Parathyroid adenoma (tissue), 2 donors: ENCODE measurements at regions not wholly inside any gene's neighbourhood (a gene's known extent, or its start where the extent isn't known, plus 50 kb on each side); places are given as distances from the start of the nearest gene placed in this dataset.

Source experiments
- H2AFZ ChIP-seq: fragments of 300-600 bp; sonication (generic); one replicate; pipeline ENCODE4 v1.7.0; 2017; ENCODE audit warnings: antibody characterized with exemption, mild to moderate bottlenecking
- H3K27ac ChIP-seq: fragments of 300-600 bp; sonication (generic); one replicate; pipeline ENCODE4 v1.7.0; 2017
- H3K27me3 ChIP-seq: fragments of 300-600 bp; sonication (generic); one replicate; pipeline ENCODE4 v1.7.0; 2017; ENCODE audit warnings: low read length; ENCODE audit not compliant: control insufficient read depth, insufficient read depth
- H3K36me3 ChIP-seq: fragments of 300-600 bp; sonication (generic); one replicate; pipeline ENCODE4 v1.7.0; 2017; ENCODE audit warnings: low read length; ENCODE audit not compliant: control insufficient read depth, insufficient read depth
- H3K4me1 ChIP-seq: fragments of 300-600 bp; sonication (generic); one replicate; pipeline ENCODE4 v1.7.0; 2017; ENCODE audit warnings: control low read depth
- H3K4me2 ChIP-seq: fragments of 300-600 bp; sonication (generic); one replicate; pipeline ENCODE4 v1.7.0; 2017; ENCODE audit warnings: low read length
- H3K4me3 ChIP-seq: fragments of 300-600 bp; sonication (generic); one replicate; pipeline ENCODE4 v1.7.0; 2017; ENCODE audit warnings: low read depth, low read length
- H3K79me2 ChIP-seq: fragments of 300-600 bp; sonication (generic); one replicate; pipeline ENCODE4 v1.7.0; 2017; ENCODE audit warnings: control low read depth
- H3K9ac ChIP-seq: fragments of 300-600 bp; sonication (generic); one replicate; pipeline ENCODE4 v1.7.0; 2017; ENCODE audit warnings: mild to moderate bottlenecking
- H3K9me3 ChIP-seq: fragments of 300-600 bp; sonication (generic); one replicate; pipeline ENCODE4 v1.7.0; 2017; ENCODE audit warnings: low read length; ENCODE audit not compliant: control insufficient read depth
- TF ChIP-seq, protein P1 (sequence below): fragments of 300-600 bp; sonication (generic); IDR thresholded peaks from one replicate; pipeline ENCODE4 v1.7.0; 2017; ENCODE audit warnings: antibody characterized with exemption, mild to moderate bottlenecking
- donor health status: primary hyperparathyroidism.

DNA sequence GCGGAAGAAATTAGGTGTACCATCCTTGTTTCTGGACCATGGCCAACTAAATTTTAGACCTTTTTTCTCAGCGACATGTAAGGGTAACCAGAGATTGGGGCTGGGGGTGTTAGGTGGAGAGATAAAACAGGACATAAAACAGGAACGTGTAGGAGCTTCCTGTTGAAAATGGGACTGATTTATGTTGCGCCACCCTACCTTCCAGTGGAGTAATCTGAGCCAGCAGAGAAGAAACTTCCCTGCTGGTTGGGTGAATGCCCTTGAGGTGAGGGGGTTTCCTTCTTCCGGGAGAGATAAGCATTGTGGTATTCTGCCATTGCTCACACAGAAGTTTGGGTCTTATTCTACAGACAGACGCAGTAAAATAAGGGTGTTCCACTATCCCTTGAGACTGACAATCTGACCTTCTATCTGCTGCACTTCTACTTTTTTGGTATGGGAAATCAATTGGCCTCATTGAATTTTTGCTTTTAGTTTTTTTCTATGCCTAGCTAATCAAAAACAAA is 417.6 kb downstream of the PCNX1 start:
- no peaks in the 10 kb centered on the region for H3K27me3 ChIP-seq
- no peaks in the 10 kb centered on the region for H3K9me3 ChIP-seq
- H3K4me3 ChIP-seq, result no peak overlapping the region
- H3K79me2 ChIP-seq, result peaks cover 17% of the 10 kb centered on the region
- H2AFZ ChIP-seq, result no peak overlapping the region
- no peak overlapping the region for H3K4me2 ChIP-seq
- TF ChIP-seq, protein P1, sequence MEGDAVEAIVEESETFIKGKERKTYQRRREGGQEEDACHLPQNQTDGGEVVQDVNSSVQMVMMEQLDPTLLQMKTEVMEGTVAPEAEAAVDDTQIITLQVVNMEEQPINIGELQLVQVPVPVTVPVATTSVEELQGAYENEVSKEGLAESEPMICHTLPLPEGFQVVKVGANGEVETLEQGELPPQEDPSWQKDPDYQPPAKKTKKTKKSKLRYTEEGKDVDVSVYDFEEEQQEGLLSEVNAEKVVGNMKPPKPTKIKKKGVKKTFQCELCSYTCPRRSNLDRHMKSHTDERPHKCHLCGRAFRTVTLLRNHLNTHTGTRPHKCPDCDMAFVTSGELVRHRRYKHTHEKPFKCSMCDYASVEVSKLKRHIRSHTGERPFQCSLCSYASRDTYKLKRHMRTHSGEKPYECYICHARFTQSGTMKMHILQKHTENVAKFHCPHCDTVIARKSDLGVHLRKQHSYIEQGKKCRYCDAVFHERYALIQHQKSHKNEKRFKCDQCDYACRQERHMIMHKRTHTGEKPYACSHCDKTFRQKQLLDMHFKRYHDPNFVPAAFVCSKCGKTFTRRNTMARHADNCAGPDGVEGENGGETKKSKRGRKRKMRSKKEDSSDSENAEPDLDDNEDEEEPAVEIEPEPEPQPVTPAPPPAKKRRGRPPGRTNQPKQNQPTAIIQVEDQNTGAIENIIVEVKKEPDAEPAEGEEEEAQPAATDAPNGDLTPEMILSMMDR, result no peak
- H3K4me1 ChIP-seq, result peaks cover 14% of the 10 kb centered on the region
- no peaks in the 10 kb centered on the region for H3K36me3 ChIP-seq
- H3K27ac ChIP-seq, result no peak overlapping the region
- no peak overlapping the region for H3K9ac ChIP-seq

DNA sequence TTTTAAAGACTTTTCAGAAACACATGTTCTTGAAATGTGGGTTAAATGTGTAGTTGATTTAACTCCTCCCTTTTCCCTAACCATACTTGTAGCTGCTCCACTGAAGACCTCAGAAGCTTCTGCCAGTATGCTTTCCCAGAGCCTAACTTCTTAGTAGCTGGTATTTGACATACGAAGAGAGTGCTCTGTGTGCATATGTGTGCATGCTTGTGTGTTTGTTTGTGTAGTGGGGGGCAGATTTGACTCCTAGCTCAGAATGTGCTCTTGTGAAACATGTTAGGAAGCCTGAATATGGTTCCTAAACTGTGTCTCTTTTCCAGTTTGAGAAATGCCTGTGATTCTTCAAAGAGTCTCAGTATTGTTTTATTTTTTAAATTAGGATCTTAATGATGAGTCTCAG is 420.4 kb downstream of the PCNX1 start:
- Histone ChIP-seq H2AFZ (no peak overlapping the region), H3K36me3 (no peaks in the 10 kb centered on the region), H3K9ac (no peak overlapping the region), H3K79me2 (peaks cover 35% of the 10 kb centered on the region), H3K4me1 (peaks cover 13% of the 10 kb centered on the region), H3K4me2 (no peak overlapping the region), H3K27me3 (no peaks in the 10 kb centered on the region), H3K4me3 (no peak overlapping the region), H3K27ac (no peak overlapping the region), H3K9me3 (no peaks in the 10 kb centered on the region)
- TF ChIP-seq, protein P1, result no peak

DNA sequence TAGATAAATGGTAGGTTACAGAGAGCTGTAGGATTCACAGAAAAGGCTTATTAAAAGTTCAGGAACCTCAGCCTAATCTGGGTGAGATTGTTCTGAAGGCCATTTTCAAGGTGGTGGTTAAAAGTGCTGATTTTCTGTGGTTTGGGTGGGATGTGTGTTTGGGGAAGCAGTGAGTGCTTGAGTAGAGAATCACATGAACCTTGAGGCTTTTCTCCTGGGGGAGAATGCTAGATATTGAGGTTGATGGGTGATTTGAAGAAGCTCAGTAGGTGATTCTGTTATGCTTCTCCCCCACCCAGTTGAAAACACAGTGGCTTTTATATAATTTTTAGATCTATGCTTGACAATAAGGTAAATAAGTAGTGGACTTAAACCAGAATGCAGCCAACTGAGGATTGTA is 420.9 kb downstream of the PCNX1 start:
- Histone ChIP-seq H3K4me1 (peaks cover 8% of the 10 kb centered on the region), H3K9ac (no peak overlapping the region), H2AFZ (no peak overlapping the region), H3K4me2 (no peak overlapping the region), H3K9me3 (no peaks in the 10 kb centered on the region), H3K79me2 (peaks cover 38% of the 10 kb centered on the region), H3K36me3 (no peaks in the 10 kb centered on the region), H3K27ac (no peak overlapping the region), H3K4me3 (no peak overlapping the region), H3K27me3 (no peaks in the 10 kb centered on the region)
- TF ChIP-seq, protein P1, result no peak

DNA sequence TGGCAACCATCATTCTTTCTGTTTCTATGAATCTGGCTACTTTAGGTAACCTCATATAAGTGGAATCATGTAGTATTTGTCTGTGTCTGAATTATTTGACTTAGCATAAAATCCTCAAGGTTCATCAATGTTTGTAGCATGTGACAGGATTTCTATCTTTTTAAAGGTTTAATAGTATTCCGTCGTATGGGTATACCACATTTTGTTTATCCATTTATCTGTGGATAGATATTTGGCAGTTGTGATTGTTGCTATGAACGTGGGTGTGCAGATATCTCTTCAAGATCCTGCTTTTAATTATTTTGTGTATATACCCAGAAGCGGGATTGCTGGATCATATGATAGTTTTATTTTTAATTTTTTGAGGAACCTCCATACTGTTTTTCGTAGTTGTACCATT is 421.7 kb downstream of the PCNX1 start:
- H3K79me2 ChIP-seq, result peaks cover 46% of the 10 kb centered on the region
- no peaks in the 10 kb centered on the region for H3K27me3 ChIP-seq
- no peak overlapping the region for H3K9ac ChIP-seq
- no peaks in the 10 kb centered on the region for H3K9me3 ChIP-seq
- H3K27ac ChIP-seq, result no peak overlapping the region
- H3K4me1 ChIP-seq, result peaks cover 8% of the 10 kb centered on the region
- no peak overlapping the region for H2AFZ ChIP-seq
- H3K36me3 ChIP-seq, result no peaks in the 10 kb centered on the region
- H3K4me2 ChIP-seq, result no peak overlapping the region
- no peak overlapping the region for H3K4me3 ChIP-seq
- TF ChIP-seq, protein P1, result no peak

DNA sequence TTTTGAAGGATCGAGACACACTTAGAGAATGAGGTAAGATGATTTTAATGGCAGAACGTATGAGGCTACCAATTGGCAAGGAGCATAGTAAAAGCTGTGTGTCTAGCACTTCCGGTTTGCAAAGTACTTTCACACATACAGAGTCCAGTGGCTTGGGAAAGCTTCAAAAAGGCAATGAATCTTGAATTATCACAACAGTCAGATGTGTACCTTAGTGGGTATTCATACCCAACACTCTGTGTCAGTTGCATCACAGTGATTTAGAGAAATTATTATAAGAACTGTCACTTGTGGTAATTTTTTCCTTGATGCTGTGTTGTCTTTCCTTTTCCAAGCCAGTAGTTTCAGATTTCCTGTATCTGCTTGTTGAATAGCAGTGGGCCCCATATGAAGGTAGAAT is 424.1 kb downstream of the PCNX1 start:
- Histone ChIP-seq H3K79me2 (peaks cover 58% of the 10 kb centered on the region), H3K9me3 (no peaks in the 10 kb centered on the region), H2AFZ (no peak overlapping the region), H3K4me1 (peaks cover 8% of the 10 kb centered on the region), H3K9ac (no peak overlapping the region), H3K27ac (no peak overlapping the region), H3K36me3 (no peaks in the 10 kb centered on the region), H3K27me3 (no peaks in the 10 kb centered on the region), H3K4me3 (no peak overlapping the region), H3K4me2 (no peak overlapping the region)
- TF ChIP-seq, protein P1, result no peak
